ENCODE measurements at regions not wholly inside any gene's neighbourhood (a gene's known extent, or its start where the extent isn't known, plus 50 kb on each side); places are given as distances from the start of the nearest gene placed in this dataset.
"Not testable (repeated sequence)": the region's sequence is repeated elsewhere in the genome, so short reads cannot be mapped to it uniquely, and the experiment has no call there.

- DNase-seq (ENCODE audit: low read depth): no peak
Measured at GRCh38 chr3:71990545-71990944, 205.6 kb upstream of the PROK2 start.

GRCh38 chr3:71989165-71989564 lies 204.2 kb upstream of the PROK2 start:
- no peak for DNase-seq (ENCODE audit: low read depth)

DNA sequence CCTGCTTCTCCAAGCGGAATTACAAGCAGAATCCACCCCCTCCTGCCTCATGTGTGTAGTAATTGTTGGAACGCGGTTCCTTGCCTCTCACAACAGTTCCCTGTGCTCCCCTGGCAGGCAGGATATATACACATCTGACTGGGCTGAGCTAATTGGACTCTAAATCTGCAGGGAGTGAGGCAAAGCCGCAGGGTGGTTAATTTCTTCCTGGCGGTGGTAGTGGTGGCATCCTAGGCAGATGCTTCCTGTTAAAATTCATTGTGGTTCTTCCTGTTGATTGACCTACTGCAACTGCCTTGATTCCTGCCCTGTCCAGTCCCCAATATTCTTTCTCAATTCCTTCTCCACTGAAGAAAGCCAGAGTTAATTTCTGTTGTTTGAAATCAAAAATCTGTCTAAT lies 202.9 kb upstream of the PROK2 start:
- no peak for DNase-seq (ENCODE audit: low read depth)

DNA sequence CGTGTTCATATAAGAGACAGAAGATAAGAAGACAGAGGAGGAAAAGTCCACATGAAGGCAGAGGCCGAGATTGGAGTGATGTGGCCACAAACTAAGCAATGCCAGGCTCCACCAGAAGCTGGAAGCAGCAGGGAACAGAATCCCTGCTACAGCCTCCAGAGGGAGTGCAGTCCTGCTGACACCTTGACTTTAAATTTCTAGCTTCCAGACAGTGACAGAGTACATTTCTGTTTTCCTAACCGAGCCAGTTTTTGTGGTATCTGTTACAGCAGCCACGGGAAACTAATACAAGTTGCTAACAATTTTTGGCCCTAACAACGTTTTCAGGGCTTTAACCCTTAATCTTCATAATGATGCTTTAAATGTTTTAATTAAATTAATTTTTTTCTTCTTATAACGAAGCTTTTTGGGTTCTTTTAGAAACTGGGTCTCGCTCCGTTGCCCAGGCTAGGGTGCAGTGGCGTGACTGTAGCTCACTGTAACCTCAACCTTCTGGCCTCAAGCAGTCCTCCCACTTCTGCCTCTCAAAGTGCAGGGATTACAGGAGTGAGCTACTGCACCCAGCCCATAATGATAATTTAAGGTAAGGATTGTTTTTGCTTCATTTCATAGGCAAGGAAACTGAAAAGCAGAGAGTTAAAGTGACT lies 202.3 kb upstream of the PROK2 start:
- no peak for DNase-seq (ENCODE audit: low read depth)

GRCh38 chr3:71986606-71987005 lies 201.7 kb upstream of the PROK2 start:
- DNase-seq (ENCODE audit: low read depth): no peak

GRCh38 chr3:71984843-71985613 lies 200.1 kb upstream of the PROK2 start:
- no peak for DNase-seq (ENCODE audit: low read depth)

DNA sequence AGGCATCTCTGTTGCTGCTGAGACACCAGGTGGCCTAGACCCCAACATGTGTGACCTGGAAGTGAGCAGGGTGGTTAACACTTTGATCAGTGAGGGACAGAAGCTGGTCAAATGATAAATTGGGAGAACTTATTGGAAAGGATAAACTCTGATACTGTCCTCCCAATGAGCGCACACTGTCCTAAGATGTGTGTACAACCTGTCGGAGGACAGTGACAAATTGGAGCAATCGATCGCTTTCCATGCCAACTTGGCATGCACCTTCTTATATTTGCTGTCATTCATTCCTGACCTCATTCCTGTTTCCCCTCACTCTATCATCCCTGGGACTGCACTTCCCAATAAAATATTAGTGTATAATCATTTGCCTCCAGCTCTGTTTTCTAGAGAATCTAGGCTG lies 198.7 kb upstream of the PROK2 start:
- DNase-seq (ENCODE audit: low read depth): no peak

- not testable (repeated sequence) for DNase-seq (ENCODE audit: low read depth)
Measured at GRCh38 chr3:71982506-71983258, 197.7 kb upstream of the PROK2 start.

DNA sequence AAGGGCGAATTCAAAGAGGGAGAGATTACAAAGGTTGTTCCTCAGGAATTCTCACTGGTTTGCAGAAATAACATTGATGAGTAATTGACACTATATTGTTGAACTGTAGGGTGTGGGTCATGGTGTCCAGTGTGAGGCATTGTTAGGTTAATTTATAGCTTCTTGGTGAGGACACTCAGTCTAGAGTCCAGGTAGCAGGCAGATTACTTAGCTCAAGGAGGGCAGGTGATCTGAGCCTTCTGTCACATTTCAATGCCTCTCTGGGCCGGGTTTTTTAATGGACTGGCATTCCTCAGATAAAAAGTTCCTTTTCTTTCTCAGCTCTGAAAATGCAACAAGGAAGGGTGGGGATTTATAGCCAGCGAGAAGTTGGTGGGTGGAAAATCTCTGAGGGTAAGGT lies 194.2 kb upstream of the PROK2 start:
- no peak for DNase-seq (ENCODE audit: low read depth)

DNA sequence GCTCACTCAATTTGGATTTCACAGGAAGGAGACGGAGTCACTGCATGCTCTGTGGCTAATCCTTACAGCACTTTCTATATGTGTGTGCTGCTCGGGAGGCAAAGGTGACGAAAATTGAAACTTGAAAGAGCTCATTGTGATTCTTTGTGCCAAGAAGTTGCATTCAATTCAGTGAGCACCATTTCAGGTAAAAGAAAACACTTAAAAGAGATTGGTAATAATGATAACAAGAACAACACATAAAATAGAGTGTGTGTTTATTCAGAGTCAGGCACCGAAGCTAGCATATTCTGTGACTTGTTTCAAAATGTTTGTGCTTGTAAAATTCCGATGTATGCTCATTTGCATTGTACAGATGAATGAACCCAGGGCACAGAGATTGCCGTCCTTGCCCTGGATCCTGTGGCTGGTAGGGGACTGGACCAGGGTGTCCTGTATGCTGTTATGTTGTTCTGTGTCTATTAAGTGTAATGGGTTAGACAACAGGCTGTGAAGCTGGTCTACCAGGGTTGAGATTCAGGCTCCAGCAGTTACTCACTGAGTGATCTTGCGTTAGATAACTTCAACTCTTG lies 193.3 kb upstream of the PROK2 start:
- DNase-seq (ENCODE audit: low read depth): no peak

GRCh38 chr3:71977525-71977924 lies 192.6 kb upstream of the PROK2 start:
- DNase-seq (ENCODE audit: low read depth): no peak

DNA sequence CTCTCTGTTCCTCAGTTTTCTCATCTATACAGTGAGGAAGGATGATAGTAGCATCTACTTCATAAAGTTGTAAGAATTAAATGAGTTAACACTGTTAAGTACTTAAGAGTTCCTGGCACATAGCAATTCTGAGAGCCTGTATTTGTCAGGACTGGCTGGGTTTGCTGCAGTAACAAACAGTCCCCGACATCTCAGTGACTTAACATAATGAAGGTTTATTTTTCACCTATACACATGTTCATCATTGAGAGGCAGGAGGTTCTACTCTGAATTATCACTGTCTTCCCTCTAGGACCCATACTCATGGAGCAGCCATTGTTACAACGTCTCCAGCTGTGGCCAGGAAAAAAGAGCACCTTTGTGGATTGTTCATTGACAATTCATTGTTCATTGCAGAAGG lies 190.6 kb upstream of the PROK2 start:
- no peak for DNase-seq (ENCODE audit: low read depth)

GRCh38 chr3:71974786-71975185 lies 189.8 kb upstream of the PROK2 start:
- DNase-seq (ENCODE audit: low read depth): no peak

GRCh38 chr3:71973274-71974030 lies 188.5 kb upstream of the PROK2 start:
- no peak for DNase-seq (ENCODE audit: low read depth)

- no peak for DNase-seq (ENCODE audit: low read depth)
Measured at GRCh38 chr3:71972031-71972430, 187.1 kb upstream of the PROK2 start.

DNA sequence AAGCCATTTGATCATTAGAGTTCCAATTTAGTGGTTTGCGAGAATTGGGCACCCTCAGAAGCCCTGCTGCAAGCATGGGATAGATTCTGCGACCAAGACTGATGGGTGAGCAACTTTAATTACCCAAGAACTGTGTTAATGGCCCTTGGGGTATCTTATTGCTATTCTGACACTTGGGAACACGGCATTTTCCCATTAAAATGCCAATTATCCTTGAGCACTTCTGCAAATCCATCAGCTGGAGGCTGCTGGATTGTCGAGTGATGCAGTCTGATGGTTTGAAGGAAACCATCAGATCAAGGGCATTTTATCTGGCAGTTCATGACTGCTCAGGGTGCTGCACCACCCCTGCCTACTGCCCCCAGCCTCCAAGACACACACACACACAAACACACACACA lies 183.6 kb upstream of the PROK2 start:
- DNase-seq (ENCODE audit: low read depth): no peak

GRCh38 chr3:71966185-71966584 lies 181.2 kb upstream of the PROK2 start:
- DNase-seq (ENCODE audit: low read depth): no peak

GRCh38 chr3:71964170-71964569 lies 179.2 kb upstream of the PROK2 start:
- no peak for DNase-seq (ENCODE audit: low read depth)

DNA sequence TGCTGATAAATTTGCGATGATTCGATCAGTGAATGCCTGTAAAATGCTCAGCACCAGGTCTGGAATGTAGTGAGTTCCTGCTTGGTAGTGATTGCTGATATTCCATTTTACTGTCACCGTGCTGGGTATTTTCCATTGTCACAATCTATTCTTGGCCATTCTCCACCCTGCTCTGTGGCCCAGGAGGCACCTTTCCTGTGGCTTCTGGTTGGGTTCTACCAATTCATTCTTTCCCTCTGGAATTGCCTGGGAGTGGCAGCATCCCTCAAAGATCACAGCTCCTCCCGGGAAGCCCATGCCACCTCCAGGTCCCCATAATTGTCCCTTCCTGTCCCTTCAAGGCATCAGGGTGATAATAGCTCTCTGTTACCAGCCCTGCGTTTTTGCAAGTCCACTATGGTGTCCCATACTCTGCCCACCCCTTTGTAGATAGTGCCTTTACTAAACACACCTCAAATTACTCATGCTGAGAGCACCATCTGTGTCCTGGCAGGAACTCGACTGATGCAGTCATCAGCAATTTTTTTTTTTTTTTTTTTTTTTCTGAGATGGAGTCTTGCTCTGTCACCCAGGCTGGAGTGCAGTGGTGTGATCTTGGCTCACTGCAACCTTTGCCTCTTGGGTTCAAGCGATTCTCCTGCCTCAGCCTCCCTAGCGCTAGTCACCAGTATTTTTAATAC lies 177.8 kb upstream of the PROK2 start:
- no peak for DNase-seq (ENCODE audit: low read depth)

DNA sequence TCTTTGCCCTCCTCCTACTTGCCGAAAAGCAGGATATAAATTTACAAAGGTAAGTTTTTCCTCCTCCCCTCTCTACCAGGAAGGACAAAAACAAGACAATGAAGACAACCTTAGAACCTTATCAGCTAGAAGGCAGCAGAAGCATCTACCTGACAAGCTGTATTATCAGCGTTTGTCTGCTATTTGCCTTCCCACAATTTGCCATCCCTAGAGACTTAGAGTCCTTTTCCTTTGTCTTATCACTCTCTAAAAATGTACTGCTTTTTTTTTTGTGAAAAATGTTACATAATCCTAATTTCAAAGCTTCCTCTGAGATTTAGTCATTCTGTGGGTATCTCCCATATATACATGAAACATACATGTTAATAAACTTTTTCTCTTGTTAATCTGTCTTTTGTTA lies 176.9 kb upstream of the PROK2 start:
- DNase-seq (ENCODE audit: low read depth): no peak

DNA sequence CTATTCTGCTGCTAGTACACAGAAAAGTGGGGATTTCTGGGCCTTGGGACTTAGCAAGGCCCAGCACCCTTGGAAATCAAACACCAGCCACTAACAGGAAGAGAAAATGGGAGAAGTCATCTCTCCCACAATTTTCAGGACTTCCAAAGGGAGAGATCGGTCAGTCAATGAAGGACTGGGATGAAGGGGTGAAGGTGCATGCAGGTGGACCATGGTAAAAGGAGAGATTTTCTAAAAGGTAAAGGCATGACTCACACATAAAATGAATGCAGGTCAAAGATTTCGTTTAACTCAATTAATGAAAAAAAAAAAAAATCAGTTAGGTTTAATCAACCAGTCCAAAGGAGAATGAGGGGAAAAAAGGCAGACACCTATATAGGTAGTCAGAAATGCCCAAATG lies 176.4 kb upstream of the PROK2 start:
- DNase-seq (ENCODE audit: low read depth): no peak

- no peak for DNase-seq (ENCODE audit: low read depth)
Measured at GRCh38 chr3:71958533-71958932, 173.6 kb upstream of the PROK2 start.

All from stimulated activated CD8-positive, alpha-beta memory T cell treated with anti-CD3 and anti-CD28 coated beads, Interleukin-15, amount 100 ng/mL, for 24 hours (primary cell).